ENCODE measurements at regions not wholly inside any gene's neighbourhood (a gene's known extent, or its start where the extent isn't known, plus 50 kb on each side); places are given as distances from the start of the nearest gene placed in this dataset.

- TF ChIP-seq KDM4A (IDR thresholded peaks at IDR 0.05; ENCODE audit: low read depth, low read length, severe bottlenecking): no peak
Observed at GRCh38 chr4:11158971-11159370, 269.7 kb downstream of the HS3ST1 start (continued).

Measured in H1 (cell line).